Skeletal muscle tissue (tissue), 3 donors: ENCODE measurements at regions not wholly inside any gene's neighbourhood (a gene's known extent, or its start where the extent isn't known, plus 50 kb on each side); places are given as distances from the start of the nearest gene placed in this dataset.

Experiments
- H3K27ac ChIP-seq: one replicate; pipeline ENCODE4 v1.7.0; 2013; ENCODE audit warnings: mild to moderate bottlenecking, low read depth, low read length, inconsistent platforms
- H3K27me3 ChIP-seq, 3 donors: one replicate each; pipeline ENCODE4 v1.7.0; 2013; ENCODE audit warnings: low read length in 3 of 3; ENCODE audit not compliant: control insufficient read depth in 3 of 3, insufficient read depth in 3 of 3
- H3K36me3 ChIP-seq, 3 donors: one replicate each; pipeline ENCODE4 v1.7.0; 2013; ENCODE audit warnings: low read length in 3 of 3; ENCODE audit not compliant: control insufficient read depth in 3 of 3, insufficient read depth in 3 of 3
- H3K4me1 ChIP-seq, 3 donors: one replicate each; pipeline ENCODE4 v1.7.0; 2013; ENCODE audit warnings: low read length in 3 of 3, mild to moderate bottlenecking in 3 of 3; ENCODE audit not compliant: control insufficient read depth in 3 of 3, insufficient read depth in 3 of 3
- H3K4me3 ChIP-seq, 3 donors: one replicate each; pipeline ENCODE4 v1.7.0; 2013; ENCODE audit warnings: low read length in 3 of 3
- H3K9ac ChIP-seq, 3 donors: one replicate each; pipeline ENCODE4 v1.7.0; 2013; ENCODE audit warnings: low read length in 3 of 3, mild to moderate bottlenecking in 3 of 3, moderate library complexity in 2 of 3, low read depth in 1 of 3
- H3K9me3 ChIP-seq, 3 donors: one replicate each; pipeline ENCODE4 v1.7.0; 2013; ENCODE audit warnings: low read length in 3 of 3; ENCODE audit not compliant: control insufficient read depth in 3 of 3
- donor health status: Osteomylitis.

GRCh38 chr3:181794011-181794790 lies 82.5 kb downstream of the SOX2 start:
- no peaks in the 10 kb centered on the region for H3K36me3 ChIP-seq

GRCh38 chr3:181796641-181797040 lies 84.9 kb downstream of the SOX2 start:
- H3K4me1 ChIP-seq: no peaks in the 10 kb centered on the region
- H3K27me3 ChIP-seq: no peaks in the 10 kb centered on the region
- no peaks in the 10 kb centered on the region for H3K36me3 ChIP-seq
- no peak overlapping the region for H3K9ac ChIP-seq
- H3K4me3 ChIP-seq: no peak overlapping the region
- H3K27ac ChIP-seq: no peak overlapping the region
- no peaks in the 10 kb centered on the region for H3K9me3 ChIP-seq

More at GRCh38 chr3:181794011-181794790, 82.5 kb downstream of the SOX2 start:
- Histone ChIP-seq H3K9me3 (no peaks in the 10 kb centered on the region), H3K4me3 (no peak overlapping the region), H3K27me3 (no peaks in the 10 kb centered on the region), H3K9ac (no peak overlapping the region), H3K4me1 (no peaks in the 10 kb centered on the region), H3K27ac (no peak overlapping the region)

- H3K9ac ChIP-seq: no peak overlapping the region
- H3K4me3 ChIP-seq: no peak overlapping the region
- no peaks in the 10 kb centered on the region for H3K4me1 ChIP-seq
- no peaks in the 10 kb centered on the region for H3K36me3 ChIP-seq
- no peak overlapping the region for H3K27ac ChIP-seq
- H3K9me3 ChIP-seq: no peaks in the 10 kb centered on the region
- H3K27me3 ChIP-seq: no peaks in the 10 kb centered on the region
These were observed 85.7 kb downstream of the SOX2 start for GRCh38 chr3:181797431-181797830.

- Histone ChIP-seq H3K4me3 (no peak overlapping the region), H3K9me3 (no peaks in the 10 kb centered on the region), H3K27ac (no peak overlapping the region), H3K27me3 (no peaks in the 10 kb centered on the region), H3K9ac (no peak overlapping the region), H3K4me1 (no peaks in the 10 kb centered on the region), H3K36me3 (no peaks in the 10 kb centered on the region)
These were observed 94.0 kb downstream of the SOX2 start for GRCh38 chr3:181805703-181806102.

GRCh38 chr3:181808053-181808452 lies 96.3 kb downstream of the SOX2 start:
- no peaks in the 10 kb centered on the region for H3K27me3 ChIP-seq
- no peak overlapping the region for H3K27ac ChIP-seq
- H3K4me1 ChIP-seq: no peaks in the 10 kb centered on the region
- no peaks in the 10 kb centered on the region for H3K36me3 ChIP-seq
- H3K4me3 ChIP-seq: no peak overlapping the region
- no peak overlapping the region for H3K9ac ChIP-seq
- H3K9me3 ChIP-seq: no peaks in the 10 kb centered on the region

- no peak overlapping the region for H3K9ac ChIP-seq
- no peaks in the 10 kb centered on the region for H3K27me3 ChIP-seq
- H3K36me3 ChIP-seq: no peaks in the 10 kb centered on the region
- H3K27ac ChIP-seq: no peak overlapping the region
- H3K4me3 ChIP-seq: no peak overlapping the region
- no peaks in the 10 kb centered on the region for H3K9me3 ChIP-seq
- no peaks in the 10 kb centered on the region for H3K4me1 ChIP-seq
These were observed 112.0 kb downstream of the SOX2 start for GRCh38 chr3:181823716-181824115.

- H3K9me3 ChIP-seq: no peaks in the 10 kb centered on the region
- no peak overlapping the region for H3K27ac ChIP-seq
- no peaks in the 10 kb centered on the region for H3K27me3 ChIP-seq
- no peak overlapping the region for H3K9ac ChIP-seq
- H3K36me3 ChIP-seq: no peaks in the 10 kb centered on the region
- H3K4me1 ChIP-seq: no peaks in the 10 kb centered on the region
- no peak overlapping the region for H3K4me3 ChIP-seq
These were observed 113.2 kb downstream of the SOX2 start for GRCh38 chr3:181824961-181825360.

- no peaks in the 10 kb centered on the region for H3K36me3 ChIP-seq
- H3K27me3 ChIP-seq: no peaks in the 10 kb centered on the region
- H3K4me3 ChIP-seq: peak overlapping the region in 1 of 3 donors; percentile 43
- no peaks in the 10 kb centered on the region for H3K9me3 ChIP-seq
- no peak overlapping the region for H3K9ac ChIP-seq
- H3K27ac ChIP-seq: no peak overlapping the region
- no peaks in the 10 kb centered on the region for H3K4me1 ChIP-seq
These were observed 127.6 kb downstream of the SOX2 start for GRCh38 chr3:181839039-181839915.

- no peaks in the 10 kb centered on the region for H3K4me1 ChIP-seq
These were observed 128.2 kb downstream of the SOX2 start for GRCh38 chr3:181839916-181840297.

GRCh38 chr3:181844211-181844610 lies 132.5 kb downstream of the SOX2 start:
- Histone ChIP-seq H3K4me3 (no peak overlapping the region), H3K9me3 (no peaks in the 10 kb centered on the region), H3K27ac (no peak overlapping the region), H3K4me1 (no peaks in the 10 kb centered on the region), H3K36me3 (no peaks in the 10 kb centered on the region), H3K9ac (no peak overlapping the region), H3K27me3 (no peaks in the 10 kb centered on the region)

More at GRCh38 chr3:181839916-181840297, 128.2 kb downstream of the SOX2 start:
- H3K4me3 ChIP-seq: no peak overlapping the region
- no peaks in the 10 kb centered on the region for H3K36me3 ChIP-seq
- H3K9ac ChIP-seq: no peak overlapping the region
- no peak overlapping the region for H3K27ac ChIP-seq
- no peaks in the 10 kb centered on the region for H3K27me3 ChIP-seq
- H3K9me3 ChIP-seq: no peaks in the 10 kb centered on the region
